ENCODE measurements at regions not wholly inside any gene's neighbourhood (a gene's known extent, or its start where the extent isn't known, plus 50 kb on each side); places are given as distances from the start of the nearest gene placed in this dataset.

DNA sequence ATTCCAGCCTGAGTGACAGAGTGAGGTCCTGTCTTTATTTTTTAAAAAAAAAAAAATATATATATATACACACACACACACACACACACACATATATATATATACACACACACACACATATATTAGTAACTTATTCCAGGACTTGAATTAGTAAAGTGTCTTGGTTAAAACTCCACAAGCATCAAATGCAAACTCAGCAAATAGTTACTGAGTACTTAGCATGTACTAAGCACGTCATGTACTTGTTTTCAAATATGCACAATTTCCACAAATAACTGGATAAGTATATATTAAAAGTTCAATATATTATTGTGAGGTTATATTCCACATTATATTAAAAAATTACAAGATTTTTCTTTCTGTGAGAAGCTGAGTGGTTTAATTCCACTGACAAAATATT is 304.7 kb downstream of the ZEB2 start:
- no peak for DNase-seq (ENCODE audit: low read depth, low spot score)

GRCh38 chr2:144213797-144214196 is 306.1 kb downstream of the ZEB2 start:
- no peak for DNase-seq (ENCODE audit: low read depth, low spot score)

DNA sequence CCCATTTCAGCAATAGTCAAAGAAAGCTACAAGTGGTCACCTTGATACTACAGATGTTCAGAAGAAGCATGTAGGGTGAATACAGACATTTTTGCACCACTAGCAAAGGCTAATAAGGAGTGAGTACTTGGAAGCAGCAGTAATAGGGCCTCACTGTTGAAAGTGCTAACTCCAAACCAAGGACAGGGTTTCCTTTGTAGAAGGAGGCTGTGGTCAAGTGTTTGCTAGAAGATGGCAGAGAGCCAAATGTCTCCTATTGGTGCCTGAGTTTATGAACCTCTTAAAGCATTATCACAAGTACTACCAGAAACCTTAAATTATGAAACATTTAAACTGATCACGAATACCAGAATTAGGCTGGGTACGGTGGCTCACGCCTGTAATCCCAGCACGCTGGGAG is 308.1 kb downstream of the ZEB2 start:
- no peak for DNase-seq (ENCODE audit: low read depth, low spot score)

DNA sequence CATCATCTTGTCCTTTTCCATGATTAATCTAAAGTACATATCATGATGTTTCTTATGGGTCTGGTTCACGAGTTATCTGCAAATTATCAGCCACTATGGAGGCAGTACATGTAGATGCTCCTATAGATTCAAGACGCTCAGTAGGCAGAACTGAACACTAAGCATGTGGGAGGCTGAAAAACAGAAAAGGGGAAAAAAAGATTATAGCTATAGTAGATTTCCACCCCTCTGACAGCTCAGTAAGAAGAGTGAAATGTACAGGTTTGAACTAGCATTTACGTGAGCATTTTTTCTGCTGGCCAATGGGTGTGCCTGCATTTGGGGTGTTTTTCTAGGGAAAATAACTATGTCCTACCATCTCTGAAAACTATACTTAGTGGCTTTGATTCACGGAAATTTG is 308.9 kb downstream of the ZEB2 start:
- DNase-seq (ENCODE audit: low read depth, low spot score) = no peak

- no peak for DNase-seq (ENCODE audit: low read depth, low spot score)
Observed at GRCh38 chr2:144210076-144210475, 309.8 kb downstream of the ZEB2 start.

GRCh38 chr2:144208924-144209323 is 311.0 kb downstream of the ZEB2 start:
- DNase-seq (ENCODE audit: low read depth, low spot score) = no peak

GRCh38 chr2:144206019-144206418 is 313.9 kb downstream of the ZEB2 start:
- DNase-seq (ENCODE audit: low read depth, low spot score) = no peak

- no peak for DNase-seq (ENCODE audit: low read depth, low spot score)
Observed at GRCh38 chr2:144201868-144202468, 318.0 kb downstream of the ZEB2 start.

- no peak for DNase-seq (ENCODE audit: low read depth, low spot score)
Observed at GRCh38 chr2:144201126-144201525, 318.8 kb downstream of the ZEB2 start.

GRCh38 chr2:144198116-144198515 is 321.8 kb downstream of the ZEB2 start:
- no peak for DNase-seq (ENCODE audit: low read depth, low spot score)

DNA sequence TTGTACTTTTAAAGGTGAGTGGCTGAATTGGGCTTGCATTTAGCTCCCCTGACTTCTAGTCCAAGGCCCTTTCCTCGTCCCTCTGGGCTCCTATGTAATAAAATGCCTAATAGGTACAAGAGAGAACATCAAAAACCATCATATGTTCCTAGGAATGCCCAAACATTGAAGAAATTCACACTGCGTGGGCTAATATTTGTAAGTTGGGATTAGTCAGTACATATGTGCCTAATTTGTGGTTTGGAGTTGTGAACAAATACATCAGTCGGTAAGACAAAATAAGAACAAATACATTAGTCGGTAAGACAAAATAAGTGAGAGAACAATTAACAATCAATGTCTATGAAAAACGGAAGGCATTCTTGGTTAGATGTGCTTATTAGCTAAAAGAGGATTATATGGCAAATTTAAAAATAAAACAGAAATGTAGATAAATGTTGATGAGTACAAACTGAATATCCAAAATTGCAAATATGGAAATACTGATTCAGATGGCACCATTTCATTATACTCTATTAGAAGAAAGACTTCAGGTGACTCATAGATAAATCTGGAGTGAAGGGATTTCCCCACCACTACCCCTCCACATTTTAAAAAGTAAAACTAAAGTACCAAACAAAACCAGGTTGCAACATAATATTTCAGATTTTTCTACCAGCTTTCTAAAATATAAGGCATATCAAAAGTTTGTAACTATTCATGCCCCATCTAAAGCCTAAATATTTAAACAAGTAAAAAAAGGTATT is 325.4 kb downstream of the ZEB2 start:
- DNase-seq (ENCODE audit: low read depth, low spot score) = no peak

DNA sequence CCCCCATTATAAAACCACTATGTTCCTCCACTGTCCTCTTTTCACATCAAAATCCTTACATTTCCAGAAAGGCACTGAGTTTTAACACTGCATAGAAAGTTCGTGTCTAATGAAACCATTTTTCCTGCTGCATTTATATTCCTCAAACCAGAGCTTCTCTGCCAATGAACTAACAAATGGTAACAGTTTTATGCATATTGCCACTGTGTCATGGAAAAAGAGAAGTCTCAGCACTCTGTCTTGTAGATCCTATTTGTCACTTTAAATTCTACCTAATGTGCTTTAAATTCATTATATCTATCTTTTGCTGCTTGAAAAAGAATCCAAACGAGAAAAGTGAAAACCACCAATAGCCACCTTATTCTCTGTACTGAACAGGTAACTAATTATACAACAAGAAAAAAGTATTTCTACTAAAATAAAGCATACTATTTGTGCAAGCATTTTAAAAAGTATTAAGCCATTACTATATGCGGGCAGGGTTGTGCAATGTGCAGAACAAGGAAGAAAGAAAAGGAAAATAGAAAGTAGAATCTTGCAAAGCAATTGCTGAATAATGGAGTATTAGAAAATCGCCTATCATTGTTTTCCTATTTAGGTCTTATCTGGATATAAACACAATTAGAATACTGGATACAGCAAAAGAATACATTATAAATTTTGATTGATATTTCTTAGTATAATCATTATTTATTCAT is 328.9 kb downstream of the ZEB2 start:
- no peak for DNase-seq (ENCODE audit: low read depth, low spot score)

GRCh38 chr2:144183727-144184126 is 336.2 kb downstream of the ZEB2 start:
- no peak for DNase-seq (ENCODE audit: low read depth, low spot score)

GRCh38 chr2:144181001-144181400 is 338.9 kb downstream of the ZEB2 start:
- no peak for DNase-seq (ENCODE audit: low read depth, low spot score)

GRCh38 chr2:144180131-144180530 is 339.8 kb downstream of the ZEB2 start:
- no peak for DNase-seq (ENCODE audit: low read depth, low spot score)

DNA sequence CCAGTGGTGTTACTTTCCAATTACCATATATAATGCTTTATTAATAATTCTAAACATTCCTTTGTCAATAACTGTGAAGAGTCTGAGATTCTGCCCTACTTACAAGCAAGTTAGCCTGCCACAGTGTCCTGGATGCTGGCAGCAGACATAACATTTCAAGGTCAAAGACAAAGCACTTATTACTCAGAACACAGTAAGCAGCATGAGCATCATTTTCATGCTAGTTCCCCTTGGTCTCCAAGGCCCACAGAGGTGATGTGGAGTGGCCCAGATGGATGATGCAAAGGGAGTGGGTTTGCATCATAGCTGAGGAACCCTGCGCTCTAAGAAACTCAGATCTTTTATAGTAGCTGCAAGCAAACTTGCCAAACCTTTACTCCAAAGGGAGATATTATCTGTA is 349.7 kb downstream of the ZEB2 start:
- no peak for DNase-seq (ENCODE audit: low read depth, low spot score)

DNA sequence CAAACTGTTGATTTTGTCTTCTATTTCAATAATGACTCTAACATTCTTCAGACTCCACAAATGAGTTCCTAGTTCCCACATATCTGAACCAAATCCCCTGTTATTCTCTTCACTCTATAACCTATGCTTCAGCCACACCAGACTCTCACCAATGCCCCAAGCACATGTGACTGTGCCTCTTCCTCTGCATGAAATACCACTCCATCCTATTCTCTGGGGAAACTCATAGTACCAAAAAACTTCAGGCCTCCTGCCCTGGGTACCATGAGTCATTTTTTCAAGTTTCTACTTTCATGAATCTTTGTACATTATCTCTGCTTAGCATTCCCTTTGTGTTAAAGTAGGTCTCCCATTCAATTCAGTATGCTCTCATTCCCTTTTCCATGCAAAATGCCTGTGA is 353.2 kb downstream of the ZEB2 start:
- DNase-seq (ENCODE audit: low read depth, low spot score) = no peak

DNA sequence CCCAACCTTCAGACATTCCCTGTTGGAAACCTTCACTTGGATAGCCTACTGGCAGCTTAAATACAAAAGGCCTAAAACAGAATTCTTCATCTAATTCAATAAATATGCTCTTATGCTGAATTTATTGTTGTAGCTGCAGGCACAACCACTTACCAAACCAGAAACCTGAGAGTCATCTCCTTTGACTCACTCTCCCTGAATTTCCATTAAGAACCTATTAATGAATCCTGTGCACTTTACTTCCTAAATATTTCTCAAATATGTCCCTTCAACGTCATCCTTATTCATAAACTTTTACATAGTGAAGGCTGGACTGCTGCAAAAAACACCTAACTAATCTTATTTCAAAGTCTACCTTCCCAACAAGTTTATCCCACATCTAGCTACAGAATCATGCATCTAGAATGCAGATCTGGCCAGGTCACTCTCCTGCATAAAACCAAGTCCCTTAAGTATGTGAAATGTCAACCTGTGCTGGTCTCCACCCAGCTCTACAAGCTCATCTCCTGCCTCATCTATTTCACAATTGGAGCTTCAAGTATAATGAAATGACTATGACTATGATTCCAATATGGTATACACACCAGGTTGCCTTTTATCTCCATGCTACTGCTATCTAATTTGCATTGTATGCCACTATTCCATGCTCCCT is 354.2 kb downstream of the ZEB2 start:
- no peak for DNase-seq (ENCODE audit: low read depth, low spot score)

DNA sequence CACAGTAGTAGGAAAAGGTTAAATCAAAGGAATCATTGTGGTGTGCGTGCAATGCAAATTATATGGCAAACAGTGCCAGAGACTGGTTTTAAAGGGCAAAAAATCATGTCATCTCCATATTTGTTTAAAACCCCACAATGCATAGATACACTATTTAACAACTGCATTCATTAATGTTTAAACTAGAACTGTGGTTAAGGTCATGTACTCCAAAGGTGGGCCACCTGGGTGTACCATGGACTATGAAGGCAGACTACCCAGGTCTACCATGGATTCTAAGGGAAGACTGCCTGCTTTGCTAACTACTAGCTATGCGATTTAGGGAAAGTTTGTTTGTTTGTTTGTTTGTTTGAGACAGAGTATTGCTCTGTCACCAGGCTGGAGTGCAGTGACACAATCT is 356.3 kb downstream of the ZEB2 start:
- no peak for DNase-seq (ENCODE audit: low read depth, low spot score)

DNA sequence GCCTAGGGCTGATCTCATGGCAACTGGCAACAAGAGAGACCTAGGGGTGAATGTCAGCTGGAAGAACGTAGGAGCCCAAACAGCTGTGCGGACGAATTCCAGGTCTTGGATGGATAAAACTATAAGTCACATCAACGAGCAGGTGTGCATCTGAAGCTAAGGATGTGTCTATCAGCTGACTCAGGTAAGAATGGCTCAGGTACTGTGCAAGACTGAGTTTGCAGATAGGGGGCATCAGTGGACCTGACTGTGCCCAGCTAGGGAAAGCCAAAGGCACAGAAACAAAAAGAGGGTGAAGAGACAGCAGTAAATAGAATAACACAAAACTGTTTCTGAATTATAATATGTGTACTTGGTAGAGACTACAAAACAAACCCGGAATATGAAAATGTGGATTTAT is 357.3 kb downstream of the ZEB2 start:
- no peak for DNase-seq (ENCODE audit: low read depth, low spot score)

- no peak for DNase-seq (ENCODE audit: low read depth, low spot score)
Observed at GRCh38 chr2:144161061-144161460, 358.9 kb downstream of the ZEB2 start.

- no peak for DNase-seq (ENCODE audit: low read depth, low spot score)
Observed at GRCh38 chr2:144159240-144159639, 360.7 kb downstream of the ZEB2 start.

DNA sequence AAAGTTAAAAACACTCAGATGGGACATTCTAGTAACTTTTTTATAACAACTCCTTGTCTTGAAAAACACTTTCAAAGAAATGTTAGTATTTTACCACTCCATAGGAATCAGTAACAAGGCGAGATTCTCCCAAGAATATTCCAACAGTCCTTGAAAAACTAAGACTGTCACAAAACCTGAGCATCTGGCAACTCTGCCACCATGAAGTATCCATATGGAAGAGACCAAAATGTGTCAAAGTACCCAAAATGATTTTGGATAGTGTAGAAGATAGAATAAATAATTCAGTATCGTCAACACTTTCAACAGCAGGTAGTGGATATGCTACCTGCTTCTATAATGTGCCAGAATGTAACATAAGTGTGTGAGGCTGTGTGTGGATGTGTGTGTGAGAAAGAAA is 361.8 kb downstream of the ZEB2 start:
- DNase-seq (ENCODE audit: low read depth, low spot score) = no peak
